Cardiac muscle cell (in vitro differentiated cells and primary cell): ENCODE measurements at regions not wholly inside any gene's neighbourhood (a gene's known extent, or its start where the extent isn't known, plus 50 kb on each side); places are given as distances from the start of the nearest gene placed in this dataset.

Source experiments
- DNase-seq, 2 donors: peaks; one replicate each; pipeline versions ENCODE4 v3.0.0 to v3.0.0-alpha.2; 2010 to 2017; ENCODE audit warnings: low read depth in 1 of 2, low spot score in 1 of 2
- H3K27ac ChIP-seq: fragments of 200-600 bp; sonication (generic); 2 replicates; pipeline ENCODE4 v1.5.1; 2016
- H3K27me3 ChIP-seq: fragments of 200-600 bp; sonication (generic); 2 replicates; pipeline ENCODE4 v1.6.0; 2016; ENCODE audit warnings: control low read depth
- H3K36me3 ChIP-seq: fragments of 200-600 bp; sonication (generic); 2 replicates; pipeline ENCODE4 v1.5.1; 2016; ENCODE audit warnings: control low read depth
- H3K4me1 ChIP-seq: fragments of 200-600 bp; sonication (generic); 2 replicates; pipeline ENCODE4 v1.8.1; 2017; ENCODE audit warnings: low read depth, mild to moderate bottlenecking, mixed run types
- H3K4me3 ChIP-seq: fragments of 200-600 bp; sonication (generic); 2 replicates; pipeline ENCODE4 v1.5.1; 2016; ENCODE audit warnings: mild to moderate bottlenecking
- H3K9me3 ChIP-seq: fragments of 200-600 bp; sonication (generic); 2 replicates; pipeline ENCODE4 v1.5.1; 2017; ENCODE audit warnings: low read depth, mild to moderate bottlenecking, control low read depth
- TF ChIP-seq, protein P1 (sequence below): IDR thresholded peaks from 2 replicates; pipeline ENCODE4 v1.5.1; 2012; ENCODE audit warnings: low read depth, mild to moderate bottlenecking, low read length

DNA sequence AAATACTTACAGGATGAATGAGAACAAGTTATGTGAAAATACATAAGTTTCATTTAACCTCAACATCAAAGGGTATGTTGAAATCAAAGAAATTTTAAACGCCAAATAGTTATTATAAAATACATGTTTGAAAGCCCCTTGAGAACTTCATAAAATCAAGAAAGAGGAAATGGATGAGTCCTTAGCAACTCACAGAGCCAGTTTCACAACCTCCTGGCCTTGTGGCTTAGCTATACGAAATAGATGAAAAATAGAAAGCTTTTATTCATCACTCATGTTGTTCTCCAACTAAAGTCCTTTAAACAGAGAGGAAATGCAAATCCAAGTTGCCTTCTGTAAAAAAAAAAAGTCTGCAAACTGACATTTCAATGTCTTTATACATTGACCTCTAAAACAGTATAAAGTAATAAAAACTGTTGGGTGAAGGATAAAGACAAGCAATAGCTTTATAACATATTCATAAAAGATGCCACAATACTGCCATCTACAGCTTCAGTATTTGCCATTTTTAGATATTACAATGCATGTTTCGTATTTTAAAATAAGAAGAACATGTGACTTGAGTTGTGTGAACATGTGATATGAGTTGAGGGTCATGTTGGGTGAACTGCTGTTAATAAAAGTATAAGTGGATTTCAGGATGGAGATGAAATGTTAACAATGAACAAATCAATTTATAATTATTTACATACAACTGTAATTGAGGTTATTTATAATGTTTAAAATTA is 847.8 kb downstream of the MRPL39 start:
- Histone ChIP-seq H3K4me3 (no peak overlapping the region), H3K9me3 (no peaks in the 10 kb centered on the region), H3K27ac (no peak overlapping the region), H3K36me3 (no peaks in the 10 kb centered on the region), H3K4me1 (no peaks in the 10 kb centered on the region), H3K27me3 (no peaks in the 10 kb centered on the region)
- no peak for DNase-seq
- TF ChIP-seq, protein P1, sequence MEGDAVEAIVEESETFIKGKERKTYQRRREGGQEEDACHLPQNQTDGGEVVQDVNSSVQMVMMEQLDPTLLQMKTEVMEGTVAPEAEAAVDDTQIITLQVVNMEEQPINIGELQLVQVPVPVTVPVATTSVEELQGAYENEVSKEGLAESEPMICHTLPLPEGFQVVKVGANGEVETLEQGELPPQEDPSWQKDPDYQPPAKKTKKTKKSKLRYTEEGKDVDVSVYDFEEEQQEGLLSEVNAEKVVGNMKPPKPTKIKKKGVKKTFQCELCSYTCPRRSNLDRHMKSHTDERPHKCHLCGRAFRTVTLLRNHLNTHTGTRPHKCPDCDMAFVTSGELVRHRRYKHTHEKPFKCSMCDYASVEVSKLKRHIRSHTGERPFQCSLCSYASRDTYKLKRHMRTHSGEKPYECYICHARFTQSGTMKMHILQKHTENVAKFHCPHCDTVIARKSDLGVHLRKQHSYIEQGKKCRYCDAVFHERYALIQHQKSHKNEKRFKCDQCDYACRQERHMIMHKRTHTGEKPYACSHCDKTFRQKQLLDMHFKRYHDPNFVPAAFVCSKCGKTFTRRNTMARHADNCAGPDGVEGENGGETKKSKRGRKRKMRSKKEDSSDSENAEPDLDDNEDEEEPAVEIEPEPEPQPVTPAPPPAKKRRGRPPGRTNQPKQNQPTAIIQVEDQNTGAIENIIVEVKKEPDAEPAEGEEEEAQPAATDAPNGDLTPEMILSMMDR = no peak

DNA sequence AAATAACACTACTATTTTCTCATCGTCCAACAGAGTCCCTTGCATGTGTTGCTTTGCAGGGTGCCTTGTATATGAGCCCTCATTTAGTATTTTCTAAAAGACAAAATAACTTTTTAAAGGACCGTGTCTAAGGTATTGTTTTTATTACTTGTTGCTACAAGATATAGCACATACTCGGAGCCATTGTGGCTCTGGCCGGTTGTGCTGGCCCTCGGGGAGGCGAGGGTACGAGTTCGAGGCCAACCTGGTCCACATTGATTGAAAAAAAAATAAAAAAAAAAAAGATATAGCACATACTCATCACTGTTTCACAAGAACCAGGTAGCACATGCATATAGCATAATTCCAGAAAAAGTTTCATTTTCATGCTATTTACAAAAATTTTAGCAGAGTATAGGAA is 869.2 kb downstream of the MRPL39 start:
- TF ChIP-seq, protein P1 = no peak
- H3K27ac ChIP-seq = no peak overlapping the region
- no peaks in the 10 kb centered on the region for H3K4me1 ChIP-seq
- no peaks in the 10 kb centered on the region for H3K9me3 ChIP-seq
- no peaks in the 10 kb centered on the region for H3K27me3 ChIP-seq
- no peaks in the 10 kb centered on the region for H3K36me3 ChIP-seq
- H3K4me3 ChIP-seq = no peak overlapping the region
- no peak for DNase-seq

DNA sequence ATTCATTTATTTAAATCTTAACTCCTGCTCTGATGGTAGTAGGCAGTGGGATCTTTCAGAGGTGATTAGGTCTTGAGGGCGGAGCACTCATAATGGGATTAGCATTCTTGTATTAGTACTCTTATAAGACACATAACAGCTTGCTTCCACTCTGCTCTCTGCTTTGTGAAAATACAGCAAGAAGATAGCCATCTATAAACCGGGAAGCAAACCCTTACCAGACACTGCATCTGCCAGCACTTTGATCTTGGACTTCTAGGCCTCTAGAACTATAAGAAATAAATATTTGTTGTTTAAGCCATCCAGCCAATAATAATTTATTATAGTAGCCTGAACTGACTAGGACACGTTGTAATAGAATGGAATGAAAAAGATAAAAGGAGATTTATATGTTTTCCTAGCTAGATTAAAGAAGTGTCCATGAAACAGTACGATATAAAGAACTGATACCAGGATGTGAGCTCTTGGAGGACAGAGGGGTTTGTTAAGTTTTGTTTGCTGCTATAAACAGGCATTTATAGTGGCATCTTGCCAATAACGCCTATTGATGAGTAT is 869.9 kb downstream of the MRPL39 start:
- Histone ChIP-seq H3K4me1 (no peaks in the 10 kb centered on the region), H3K4me3 (no peak overlapping the region), H3K36me3 (no peaks in the 10 kb centered on the region), H3K9me3 (no peaks in the 10 kb centered on the region), H3K27me3 (no peaks in the 10 kb centered on the region), H3K27ac (no peak overlapping the region)
- TF ChIP-seq, protein P1 = no peak
- DNase-seq = no peak

DNA sequence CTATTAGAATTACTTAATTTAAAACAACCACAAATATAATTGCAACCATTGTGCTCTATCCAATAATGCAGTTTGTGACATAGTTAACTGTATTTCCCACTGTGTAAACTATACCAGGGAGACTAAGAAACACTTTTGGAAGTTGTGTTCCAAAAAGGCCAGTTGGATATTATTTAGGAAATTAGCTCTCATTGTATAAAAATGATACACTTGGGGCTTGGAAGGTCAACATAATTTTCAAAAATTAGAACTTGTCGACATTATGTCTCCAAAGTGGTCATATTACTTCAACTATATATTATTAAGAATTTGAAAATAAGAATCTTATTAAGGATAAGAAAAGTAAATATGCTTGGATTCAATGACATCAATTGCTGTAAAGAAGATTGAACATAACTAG is 876.6 kb downstream of the MRPL39 start:
- H3K36me3 ChIP-seq = no peaks in the 10 kb centered on the region
- no peaks in the 10 kb centered on the region for H3K9me3 ChIP-seq
- H3K4me3 ChIP-seq = no peak overlapping the region
- no peak for DNase-seq
- H3K27me3 ChIP-seq = no peaks in the 10 kb centered on the region
- H3K4me1 ChIP-seq = no peaks in the 10 kb centered on the region
- no peak overlapping the region for H3K27ac ChIP-seq
- TF ChIP-seq, protein P1 = no peak

DNA sequence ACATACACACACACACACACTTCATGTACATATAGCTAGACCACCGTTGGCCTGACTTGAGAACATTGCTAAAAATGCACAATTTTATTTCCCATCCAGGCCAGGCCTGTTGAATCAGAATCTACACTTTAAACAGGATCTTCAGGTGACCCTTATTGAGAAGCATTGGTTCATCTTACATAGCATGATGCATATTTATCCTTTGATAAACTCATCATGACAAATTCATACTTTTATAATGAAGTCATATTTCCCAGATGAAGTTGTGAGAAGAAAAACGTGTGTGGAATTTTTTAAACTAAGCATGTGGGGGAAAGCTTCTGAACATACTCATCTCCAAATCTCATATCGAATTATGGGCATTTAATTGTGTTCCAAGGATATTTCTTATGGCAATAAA is 877.7 kb downstream of the MRPL39 start:
- no peaks in the 10 kb centered on the region for H3K36me3 ChIP-seq
- no peak overlapping the region for H3K4me3 ChIP-seq
- no peaks in the 10 kb centered on the region for H3K9me3 ChIP-seq
- TF ChIP-seq, protein P1 = no peak
- H3K4me1 ChIP-seq = no peaks in the 10 kb centered on the region
- no peak overlapping the region for H3K27ac ChIP-seq
- no peaks in the 10 kb centered on the region for H3K27me3 ChIP-seq
- no peak for DNase-seq
